Effector memory CD8-positive, alpha-beta T cell (primary cell): ENCODE measurements at regions not wholly inside any gene's neighbourhood (a gene's known extent, or its start where the extent isn't known, plus 50 kb on each side); places are given as distances from the start of the nearest gene placed in this dataset.

Experiments used
- ATAC-seq: fragments of 150-1000 bp; cut with Tn5 transposase; replicated peaks from 2 replicates; pipeline ENCODE4 v1.10.0; 2021; ENCODE audit warnings: mild to moderate bottlenecking, moderate library complexity
- DNase-seq, 3 experiments: peaks; one replicate each; pipeline ENCODE4 v3.0.0; 2021
- H3K27ac Mint-ChIP-seq, 2 donors: one replicate each; pipeline ENCODE4 v1.8.0; 2022; ENCODE audit warnings: mild to moderate bottlenecking in 2 of 2, mixed read lengths in 2 of 2, moderate library complexity in 2 of 2
- H3K27me3 Mint-ChIP-seq, 2 donors: one replicate each; pipeline ENCODE4 v1.8.0; 2022; ENCODE audit warnings: mixed read lengths in 2 of 2
- H3K36me3 Mint-ChIP-seq: one replicate; pipeline ENCODE4 v1.8.0; 2022; ENCODE audit warnings: mild to moderate bottlenecking, moderate library complexity, mixed read lengths; ENCODE audit not compliant: insufficient read depth
- H3K4me1 Mint-ChIP-seq, 2 donors: one replicate each; pipeline ENCODE4 v1.8.0; 2022; ENCODE audit warnings: low read depth in 2 of 2, mixed read lengths in 2 of 2
- H3K4me3 Mint-ChIP-seq, 2 donors: one replicate each; pipeline ENCODE4 v1.8.0; 2022; ENCODE audit warnings: mild to moderate bottlenecking in 2 of 2, mixed read lengths in 2 of 2, moderate library complexity in 2 of 2
- H3K9me3 Mint-ChIP-seq, 2 donors: one replicate each; pipeline ENCODE4 v1.8.0; 2022; ENCODE audit warnings: mixed read lengths in 2 of 2

- no peaks in the 10 kb centered on the region for H3K4me1 Mint-ChIP-seq
- no peak for DNase-seq
- H3K36me3 Mint-ChIP-seq, result no peaks in the 10 kb centered on the region
- no peaks in the 10 kb centered on the region for H3K27me3 Mint-ChIP-seq
- ATAC-seq, result no peak
- H3K4me3 Mint-ChIP-seq, result no peak overlapping the region
- no peaks in the 10 kb centered on the region for H3K9me3 Mint-ChIP-seq
- H3K27ac Mint-ChIP-seq, result no peak overlapping the region
Observed at GRCh38 chr14:51188566-51189185, 51.4 kb upstream of the TMX1 start.

GRCh38 chr14:51189600-51190376 lies 50.3 kb upstream of the TMX1 start:
- H3K4me3 Mint-ChIP-seq, result no peak overlapping the region
- H3K9me3 Mint-ChIP-seq, result no peaks in the 10 kb centered on the region
- ATAC-seq, result no peak
- no peaks in the 10 kb centered on the region for H3K27me3 Mint-ChIP-seq
- H3K36me3 Mint-ChIP-seq, result no peaks in the 10 kb centered on the region
- no peaks in the 10 kb centered on the region for H3K4me1 Mint-ChIP-seq
- no peak for DNase-seq
- no peak overlapping the region for H3K27ac Mint-ChIP-seq
